ENCODE measurements at regions not wholly inside any gene's neighbourhood (a gene's known extent, or its start where the extent isn't known, plus 50 kb on each side); places are given as distances from the start of the nearest gene placed in this dataset.

DNA sequence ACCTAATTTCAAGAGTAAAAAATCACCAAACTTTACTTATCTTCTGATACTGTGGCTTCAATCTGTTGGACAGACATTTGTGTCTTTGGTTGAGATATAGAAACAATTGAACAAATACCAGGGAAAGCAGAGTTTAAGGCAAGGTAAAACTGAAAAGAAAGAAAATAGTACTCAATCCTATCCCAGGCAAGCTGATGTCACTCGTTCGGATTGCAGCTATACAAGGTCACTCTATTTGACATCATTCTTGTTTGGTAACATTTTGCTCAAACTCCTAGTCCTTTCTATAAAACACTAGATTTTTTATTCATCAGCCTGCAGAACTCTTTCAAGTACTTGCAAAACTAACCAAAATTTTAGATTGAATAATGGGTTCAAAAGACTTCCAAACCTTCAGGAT, 91.9 kb upstream of the ANKRD55 start:
- Histone ChIP-seq H3K9me3 (ENCODE audit: severe bottlenecking) (no peaks in the 10 kb centered on the region), H3K27ac (no peak overlapping the region), H3K36me3 (no peaks in the 10 kb centered on the region), H3K4me3 (ENCODE audit: low read depth, low read length) (no peak overlapping the region), H3K27me3 (ENCODE audit: insufficient read depth, low read depth, severe bottlenecking) (no peaks in the 10 kb centered on the region)
- TF ChIP-seq, protein P1, sequence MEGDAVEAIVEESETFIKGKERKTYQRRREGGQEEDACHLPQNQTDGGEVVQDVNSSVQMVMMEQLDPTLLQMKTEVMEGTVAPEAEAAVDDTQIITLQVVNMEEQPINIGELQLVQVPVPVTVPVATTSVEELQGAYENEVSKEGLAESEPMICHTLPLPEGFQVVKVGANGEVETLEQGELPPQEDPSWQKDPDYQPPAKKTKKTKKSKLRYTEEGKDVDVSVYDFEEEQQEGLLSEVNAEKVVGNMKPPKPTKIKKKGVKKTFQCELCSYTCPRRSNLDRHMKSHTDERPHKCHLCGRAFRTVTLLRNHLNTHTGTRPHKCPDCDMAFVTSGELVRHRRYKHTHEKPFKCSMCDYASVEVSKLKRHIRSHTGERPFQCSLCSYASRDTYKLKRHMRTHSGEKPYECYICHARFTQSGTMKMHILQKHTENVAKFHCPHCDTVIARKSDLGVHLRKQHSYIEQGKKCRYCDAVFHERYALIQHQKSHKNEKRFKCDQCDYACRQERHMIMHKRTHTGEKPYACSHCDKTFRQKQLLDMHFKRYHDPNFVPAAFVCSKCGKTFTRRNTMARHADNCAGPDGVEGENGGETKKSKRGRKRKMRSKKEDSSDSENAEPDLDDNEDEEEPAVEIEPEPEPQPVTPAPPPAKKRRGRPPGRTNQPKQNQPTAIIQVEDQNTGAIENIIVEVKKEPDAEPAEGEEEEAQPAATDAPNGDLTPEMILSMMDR (IDR thresholded peaks at IDR 0.05; ENCODE audit: low read depth, low read length): no peak
- DNase-seq: no peak

DNA sequence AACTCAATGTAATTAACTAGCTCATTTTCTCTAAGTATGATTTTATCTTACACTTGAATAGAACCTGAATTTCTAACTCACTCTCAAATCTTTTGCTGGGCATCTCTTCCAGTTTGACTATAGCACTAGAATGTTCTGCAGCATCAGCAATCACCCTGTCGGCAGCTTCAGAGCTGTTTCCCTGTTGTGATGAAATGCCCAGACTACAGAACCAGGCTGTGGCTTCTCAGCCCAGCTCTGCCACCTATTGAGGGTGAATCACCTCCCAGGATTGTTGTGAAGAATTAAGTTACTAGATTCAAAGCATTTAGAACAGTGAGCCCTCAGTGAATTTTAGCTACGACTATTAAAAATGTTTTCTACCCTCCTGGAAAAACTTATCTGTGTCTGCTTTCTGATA, 90.4 kb upstream of the ANKRD55 start:
- Histone ChIP-seq H3K27ac (no peak overlapping the region), H3K9me3 (ENCODE audit: severe bottlenecking) (no peaks in the 10 kb centered on the region), H3K36me3 (no peaks in the 10 kb centered on the region), H3K4me3 (ENCODE audit: low read depth, low read length) (no peak overlapping the region), H3K27me3 (ENCODE audit: insufficient read depth, low read depth, severe bottlenecking) (no peaks in the 10 kb centered on the region)
- no peak for DNase-seq
- TF ChIP-seq, protein P1 (IDR thresholded peaks at IDR 0.05; ENCODE audit: low read depth, low read length): no peak

DNA sequence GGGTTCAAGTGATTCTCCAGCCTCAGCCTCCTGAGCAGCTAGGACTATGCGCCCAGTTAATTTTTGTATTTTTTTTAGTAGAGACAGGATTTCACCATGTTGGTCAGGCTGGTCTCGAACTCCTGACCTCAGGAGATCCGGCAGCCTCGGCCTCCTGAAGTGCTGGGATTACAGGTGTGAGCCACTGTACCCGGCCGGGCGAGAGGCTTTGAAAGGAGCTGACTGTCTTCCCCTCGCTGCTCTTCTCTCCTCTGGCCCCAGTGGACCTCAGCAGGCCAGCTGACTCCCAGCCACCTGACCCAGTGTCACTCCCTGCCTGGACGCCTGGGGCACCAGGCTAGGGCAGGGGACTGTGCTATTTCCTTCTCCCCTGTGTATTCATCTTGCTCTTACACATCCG, 89.5 kb upstream of the ANKRD55 start:
- TF ChIP-seq, protein P1 (IDR thresholded peaks at IDR 0.05; ENCODE audit: low read depth, low read length): no peak
- no peak for DNase-seq
- Histone ChIP-seq H3K27me3 (ENCODE audit: insufficient read depth, low read depth, severe bottlenecking) (no peaks in the 10 kb centered on the region), H3K36me3 (no peaks in the 10 kb centered on the region), H3K4me3 (ENCODE audit: low read depth, low read length) (no peak overlapping the region), H3K27ac (no peak overlapping the region), H3K9me3 (ENCODE audit: severe bottlenecking) (no peaks in the 10 kb centered on the region)

DNA sequence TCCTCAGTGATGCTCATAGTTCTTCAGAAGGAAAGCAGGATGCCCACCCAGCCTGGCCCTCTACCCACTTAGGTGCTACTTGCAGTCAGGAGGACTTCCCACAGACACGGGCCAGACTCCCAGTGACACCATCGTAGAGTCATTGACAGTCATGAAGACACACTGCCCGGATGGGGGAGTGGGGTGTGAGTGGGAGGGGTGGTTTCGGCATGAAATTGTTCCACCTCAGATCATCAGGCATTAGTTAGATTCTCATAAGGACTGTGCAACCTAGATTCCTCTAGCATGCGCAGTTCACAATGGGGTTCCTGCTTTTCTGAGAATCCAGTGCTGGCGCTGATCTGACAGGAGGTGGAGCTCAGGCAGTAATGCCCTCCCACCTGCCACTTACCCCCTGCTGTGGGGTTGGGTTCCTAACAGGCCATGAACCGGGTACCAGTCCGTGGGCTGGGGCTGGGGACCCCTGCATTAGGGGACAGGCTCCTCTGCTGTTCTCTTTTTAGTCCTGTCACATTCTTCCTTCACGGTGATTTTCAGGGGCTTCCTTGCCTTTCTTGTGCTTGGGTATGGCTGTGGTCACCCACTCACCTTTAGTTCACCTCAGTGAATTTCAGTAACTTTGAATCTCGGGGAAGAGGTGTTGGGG, 88.2 kb upstream of the ANKRD55 start:
- no peaks in the 10 kb centered on the region for H3K27me3 ChIP-seq (ENCODE audit: insufficient read depth, low read depth, severe bottlenecking)
- H3K4me3 ChIP-seq (ENCODE audit: low read depth, low read length): no peak overlapping the region
- TF ChIP-seq, protein P1 (IDR thresholded peaks at IDR 0.05; ENCODE audit: low read depth, low read length): no peak
- DNase-seq: no peak
- H3K27ac ChIP-seq: no peak overlapping the region
- H3K36me3 ChIP-seq: no peaks in the 10 kb centered on the region
- no peaks in the 10 kb centered on the region for H3K9me3 ChIP-seq (ENCODE audit: severe bottlenecking)

DNA sequence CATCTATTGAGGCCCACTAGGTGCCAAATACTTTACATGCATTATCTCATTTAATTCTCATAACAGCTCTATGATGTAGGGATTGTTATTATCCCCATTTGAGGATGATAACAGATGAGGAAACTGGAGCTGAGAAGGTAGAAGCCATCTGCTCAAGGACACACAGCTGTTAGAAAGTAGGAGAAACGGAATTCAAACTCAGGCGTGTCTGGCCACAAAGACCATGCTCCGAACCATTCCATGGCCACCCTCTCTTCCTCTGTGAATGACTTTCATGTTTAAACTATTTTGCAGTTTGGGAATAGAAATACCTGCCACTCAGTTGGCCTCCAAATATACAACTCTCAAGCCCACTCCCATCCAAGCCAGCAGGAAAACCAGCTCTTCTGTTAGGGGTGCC, 87.6 kb upstream of the ANKRD55 start:
- H3K27me3 ChIP-seq (ENCODE audit: insufficient read depth, low read depth, severe bottlenecking): no peaks in the 10 kb centered on the region
- H3K9me3 ChIP-seq (ENCODE audit: severe bottlenecking): no peaks in the 10 kb centered on the region
- no peak overlapping the region for H3K4me3 ChIP-seq (ENCODE audit: low read depth, low read length)
- H3K36me3 ChIP-seq: no peaks in the 10 kb centered on the region
- TF ChIP-seq, protein P1 (IDR thresholded peaks at IDR 0.05; ENCODE audit: low read depth, low read length): no peak
- no peak overlapping the region for H3K27ac ChIP-seq
- no peak for DNase-seq
